ENCODE measurements at regions not wholly inside any gene's neighbourhood (a gene's known extent, or its start where the extent isn't known, plus 50 kb on each side); places are given as distances from the start of the nearest gene placed in this dataset.
"Not testable (repeated sequence)": the region's sequence is repeated elsewhere in the genome, so short reads cannot be mapped to it uniquely, and the experiment has no call there.

- DNase-seq = no peak
These were observed 209.8 kb downstream of the GJA1 start for GRCh38 chr6:121645100-121645745.

GRCh38 chr6:121647905-121648304 is 212.5 kb downstream of the GJA1 start:
- no peak for DNase-seq

- DNase-seq = no peak
These were observed 214.5 kb downstream of the GJA1 start for GRCh38 chr6:121649951-121650350.

GRCh38 chr6:121651420-121651819 is 216.0 kb downstream of the GJA1 start:
- no peak for DNase-seq

- DNase-seq = no peak
These were observed 216.8 kb downstream of the GJA1 start for GRCh38 chr6:121652223-121652622.

GRCh38 chr6:121652726-121653623 is 217.5 kb downstream of the GJA1 start:
- DNase-seq = no peak

GRCh38 chr6:121653624-121654008 is 218.2 kb downstream of the GJA1 start:
- no peak for DNase-seq

GRCh38 chr6:121657972-121658371 is 222.5 kb downstream of the GJA1 start:
- no peak for DNase-seq

- no peak for DNase-seq
These were observed 224.8 kb downstream of the GJA1 start for GRCh38 chr6:121660277-121660676.

GRCh38 chr6:121663292-121663810 is 227.9 kb downstream of the GJA1 start:
- DNase-seq = no peak

- no peak for DNase-seq
These were observed 228.7 kb downstream of the GJA1 start for GRCh38 chr6:121664158-121664557.

GRCh38 chr6:121666814-121667213 is 231.4 kb downstream of the GJA1 start:
- DNase-seq = no peak

- no peak for DNase-seq
These were observed 232.8 kb downstream of the GJA1 start for GRCh38 chr6:121668259-121668658.

- no peak for DNase-seq
These were observed 235.1 kb downstream of the GJA1 start for GRCh38 chr6:121670511-121670910.

GRCh38 chr6:121677571-121677970 is 242.1 kb downstream of the GJA1 start:
- no peak for DNase-seq

GRCh38 chr6:121678245-121678644 is 242.8 kb downstream of the GJA1 start:
- no peak for DNase-seq

GRCh38 chr6:121680058-121680457 is 244.6 kb downstream of the GJA1 start:
- DNase-seq = no peak

GRCh38 chr6:121682666-121683065 is 247.2 kb downstream of the GJA1 start:
- no peak for DNase-seq

GRCh38 chr6:121685806-121686205 is 250.4 kb downstream of the GJA1 start:
- not testable (repeated sequence) for DNase-seq

- DNase-seq = no peak
These were observed 251.2 kb downstream of the GJA1 start for GRCh38 chr6:121686611-121687023.

- no peak for DNase-seq
These were observed 253.5 kb downstream of the GJA1 start for GRCh38 chr6:121688974-121689373.

GRCh38 chr6:121691126-121691551 is 255.7 kb downstream of the GJA1 start:
- DNase-seq = no peak

- DNase-seq = no peak
These were observed 258.9 kb downstream of the GJA1 start for GRCh38 chr6:121694389-121694788.

Measured in occipital lobe (tissue), 1 donor.